D721Med (cell line): ENCODE measurements at regions not wholly inside any gene's neighbourhood (a gene's known extent, or its start where the extent isn't known, plus 50 kb on each side); places are given as distances from the start of the nearest gene placed in this dataset.

Experiments used
- DNase-seq: peaks from one replicate; pipeline ENCODE4 v3.0.0; 2011; ENCODE audit warnings: low spot score; ENCODE audit not compliant: insufficient read length
- FAIRE-seq: peaks from 2 replicates; lab custom pipeline; 2011; peaks lifted over from hg19 to GRCh38; lab: Jason Lieb, UNC
- CTCF ChIP-seq: IDR thresholded peaks from 2 replicates; pipeline ENCODE4 v1.5.1; 2012; ENCODE audit warnings: mild to moderate bottlenecking, control low read depth; ENCODE audit not compliant: insufficient read depth; ENCODE audit errors: missing control alignments

GRCh38 chr10:125355657-125356056 is 195.3 kb upstream of the CTBP2 start:
- DNase-seq (no peak), FAIRE-seq (no peak)
- TF ChIP-seq CTCF, result no peak

DNA sequence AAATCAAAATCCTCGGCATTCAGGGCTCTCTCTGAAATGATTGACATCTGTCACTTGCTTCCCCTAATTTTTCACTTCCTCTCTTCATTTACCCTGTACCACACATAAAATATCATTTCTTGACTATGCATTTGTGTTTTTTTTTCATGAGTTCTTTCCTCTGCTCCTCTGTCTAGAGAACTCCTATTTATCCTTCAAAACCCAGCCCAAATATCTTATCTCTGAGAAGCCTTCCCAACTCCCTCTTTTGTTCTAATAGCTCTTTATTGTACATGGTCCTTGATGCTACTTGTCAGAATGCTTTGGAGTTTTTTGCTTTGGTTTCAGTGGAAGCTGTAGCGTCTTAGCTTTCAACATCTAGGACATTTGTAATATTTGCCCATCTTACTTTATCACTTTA is 190.2 kb upstream of the CTBP2 start:
- TF ChIP-seq CTCF, result no peak
- DNase-seq (no peak), FAIRE-seq (no peak)

GRCh38 chr10:125348536-125348935 is 188.2 kb upstream of the CTBP2 start:
- DNase-seq, result no peak
- TF ChIP-seq CTCF, result no peak
- no peak for FAIRE-seq

DNA sequence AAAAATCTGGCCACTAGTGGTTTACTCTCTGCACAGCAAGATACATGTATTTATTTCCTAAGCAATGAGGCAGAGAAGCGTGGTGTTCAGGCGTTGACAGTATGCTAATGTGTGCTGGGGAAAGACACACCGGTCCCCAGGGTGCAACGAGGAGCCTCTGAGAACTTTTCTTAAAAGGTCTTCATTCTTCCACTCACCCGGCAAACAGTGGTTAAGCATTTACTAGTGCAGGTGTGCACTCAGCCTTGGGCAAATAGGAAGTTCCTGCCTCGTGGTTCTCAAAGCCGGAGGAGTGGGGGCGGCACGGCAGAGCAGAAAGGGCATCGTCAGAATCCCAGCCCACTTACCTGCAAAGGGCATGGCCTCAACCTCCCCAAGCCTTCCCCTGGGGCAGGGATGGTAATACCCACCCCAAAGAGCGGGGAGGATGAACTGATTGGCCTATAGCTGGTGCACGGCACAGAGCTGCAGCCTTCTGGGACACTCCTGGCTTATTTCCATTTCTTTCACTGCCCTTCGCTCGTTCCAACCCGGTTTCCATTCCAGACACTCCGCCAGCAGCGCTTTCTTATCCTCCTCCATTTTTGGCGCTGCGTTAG is 184.3 kb upstream of the CTBP2 start:
- no peak for FAIRE-seq
- DNase-seq, result no peak
- TF ChIP-seq CTCF, result no peak

DNA sequence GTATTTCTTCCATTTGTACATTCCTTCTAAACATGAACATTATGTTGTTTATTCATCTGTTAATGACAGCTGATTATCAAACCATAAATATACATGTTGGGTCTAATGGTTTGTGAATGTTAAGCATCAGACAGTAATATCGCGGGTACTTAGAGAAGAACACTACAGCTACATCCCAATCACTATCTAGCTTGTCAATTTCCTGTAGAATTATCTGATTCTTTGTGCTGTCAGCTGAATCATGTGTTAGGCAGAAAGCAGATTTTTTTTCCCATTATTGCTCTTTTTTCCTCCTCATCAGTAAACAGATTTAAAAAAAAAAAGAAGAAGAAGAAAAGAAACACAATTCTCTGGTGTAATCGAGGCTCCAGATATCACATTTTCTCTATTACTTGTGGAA is 183.6 kb upstream of the CTBP2 start:
- no peak for TF ChIP-seq CTCF
- no peak for DNase-seq
- FAIRE-seq, result no peak

GRCh38 chr10:125343118-125343925 is 183.0 kb upstream of the CTBP2 start:
- FAIRE-seq (no peak), DNase-seq (no peak)
- TF ChIP-seq CTCF, result peak; percentile 46

DNA sequence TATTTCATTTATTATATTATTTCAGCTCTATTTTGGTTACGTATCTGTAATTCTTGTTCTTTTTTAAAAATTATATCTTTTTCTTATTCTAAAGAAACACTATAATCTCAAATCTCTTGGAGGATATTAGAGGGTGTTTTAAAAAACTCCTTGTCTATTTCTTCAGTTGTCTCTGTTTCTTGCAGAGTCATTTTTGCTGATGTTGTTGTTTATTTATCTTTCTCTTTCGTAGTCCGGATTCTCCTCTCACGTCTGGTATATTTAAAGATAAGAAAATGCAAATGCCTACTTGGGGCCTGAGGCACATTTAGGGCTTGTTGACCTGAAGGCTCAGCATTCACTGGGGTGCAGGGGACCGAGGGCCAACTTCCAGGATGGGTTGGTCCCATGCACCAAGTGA is 181.2 kb upstream of the CTBP2 start:
- DNase-seq (no peak), FAIRE-seq (no peak)
- TF ChIP-seq CTCF, result no peak
